Chondrocyte (in vitro differentiated cells): ENCODE measurements at regions not wholly inside any gene's neighbourhood (a gene's known extent, or its start where the extent isn't known, plus 50 kb on each side); places are given as distances from the start of the nearest gene placed in this dataset.
"Not testable (repeated sequence)": the region's sequence is repeated elsewhere in the genome, so short reads cannot be mapped to it uniquely, and the experiment has no call there.

Experiments used
- DNase-seq: peaks from one replicate; pipeline ENCODE4 v3.0.0; 2021; ENCODE audit warnings: mixed read lengths, low spot score
- H3K27ac Mint-ChIP-seq: one replicate; pipeline ENCODE4 v1.8.0; 2021; ENCODE audit warnings: mild to moderate bottlenecking, moderate library complexity, mixed read lengths; ENCODE audit not compliant: unreplicated experiment
- H3K27me3 Mint-ChIP-seq: 2 replicates; pipeline ENCODE4 v1.8.0; 2021; ENCODE audit warnings: low read depth, mixed read lengths
- H3K36me3 Mint-ChIP-seq: 2 replicates; pipeline ENCODE4 v1.8.0; 2021; ENCODE audit warnings: low read depth, mixed read lengths
- H3K4me1 Mint-ChIP-seq: 2 replicates; pipeline ENCODE4 v1.8.0; 2021; ENCODE audit warnings: low read depth, mild to moderate bottlenecking, mixed read lengths
- H3K4me3 Mint-ChIP-seq: one replicate; pipeline ENCODE4 v1.8.0; 2021; ENCODE audit warnings: mild to moderate bottlenecking, moderate library complexity, mixed read lengths; ENCODE audit not compliant: unreplicated experiment
- H3K9me3 Mint-ChIP-seq: 2 replicates; pipeline ENCODE4 v1.8.0; 2021; ENCODE audit warnings: low read depth, mixed read lengths
- CTCF ChIP-seq: fragments of 200-600 bp; sonication (generic); IDR thresholded peaks from 2 replicates; pipeline ENCODE4 v1.5.0; 2021; ENCODE audit warnings: antibody characterized with exemption, mild to moderate bottlenecking, moderate library complexity

- Mint-ChIP-seq H3K4me1 (no peaks in the 10 kb centered on the region), H3K36me3 (no peaks in the 10 kb centered on the region), H3K27me3 (peaks cover 6% of the 10 kb centered on the region), H3K4me3 (no peak overlapping the region), H3K27ac (no peak overlapping the region), H3K9me3 (no peaks in the 10 kb centered on the region)
- no peak for DNase-seq
- no peak for TF ChIP-seq CTCF
Observed at GRCh38 chr1:224045556-224045955, 68.4 kb upstream of the FBXO28 start.

- H3K27me3 Mint-ChIP-seq: peaks cover 6% of the 10 kb centered on the region
- H3K36me3 Mint-ChIP-seq: no peaks in the 10 kb centered on the region
- TF ChIP-seq CTCF: no peak
- no peak for DNase-seq
- no peaks in the 10 kb centered on the region for H3K4me1 Mint-ChIP-seq
- no peaks in the 10 kb centered on the region for H3K9me3 Mint-ChIP-seq
- H3K27ac Mint-ChIP-seq: no peak overlapping the region
- H3K4me3 Mint-ChIP-seq: no peak overlapping the region
Observed at GRCh38 chr1:224044420-224044819, 69.5 kb upstream of the FBXO28 start.

DNA sequence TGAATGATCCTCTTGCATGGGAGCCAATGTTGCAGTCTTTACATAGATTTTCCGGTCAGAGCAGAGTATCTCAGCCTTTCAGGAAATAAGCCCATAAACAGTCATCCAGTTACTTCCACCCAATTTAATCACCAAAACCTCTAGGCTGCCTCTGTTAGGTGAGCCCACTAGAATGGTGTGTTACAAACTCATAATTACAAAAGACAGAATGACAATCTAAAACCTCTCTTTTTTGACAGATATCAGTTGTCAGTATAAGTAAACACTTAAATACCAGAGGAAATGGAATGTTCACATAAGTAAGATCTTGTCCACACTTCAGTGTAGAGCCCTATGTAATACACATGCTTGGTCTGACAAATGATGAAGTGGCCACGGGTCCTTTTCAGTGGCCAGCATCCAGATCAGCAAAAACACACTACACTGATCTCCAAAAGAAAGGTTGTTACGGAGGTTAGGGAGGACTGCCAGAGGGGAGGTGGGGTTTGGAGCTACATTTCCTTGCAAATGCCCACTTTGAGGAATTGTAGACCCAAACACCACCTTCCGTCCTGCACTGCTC, 71.3 kb upstream of the FBXO28 start:
- H3K27me3 Mint-ChIP-seq: peaks cover 6% of the 10 kb centered on the region
- no peak overlapping the region for H3K27ac Mint-ChIP-seq
- DNase-seq: no peak

GRCh38 chr1:224041032-224041431, 72.9 kb upstream of the FBXO28 start:
- H3K9me3 Mint-ChIP-seq: no peaks in the 10 kb centered on the region
- no peaks in the 10 kb centered on the region for H3K36me3 Mint-ChIP-seq
- no peak overlapping the region for H3K4me3 Mint-ChIP-seq
- DNase-seq: no peak
- no peak overlapping the region for H3K27ac Mint-ChIP-seq
- TF ChIP-seq CTCF: no peak
- H3K27me3 Mint-ChIP-seq: peaks cover 8% of the 10 kb centered on the region
- H3K4me1 Mint-ChIP-seq: no peaks in the 10 kb centered on the region

More for the DNA sequence above, 71.3 kb upstream of the FBXO28 start:
- H3K36me3 Mint-ChIP-seq: no peaks in the 10 kb centered on the region
- H3K4me3 Mint-ChIP-seq: no peak overlapping the region
- no peak for TF ChIP-seq CTCF
- H3K9me3 Mint-ChIP-seq: no peaks in the 10 kb centered on the region
- H3K4me1 Mint-ChIP-seq: no peaks in the 10 kb centered on the region

- not testable (repeated sequence) for H3K4me3 Mint-ChIP-seq, H3K9me3 Mint-ChIP-seq, H3K27me3 Mint-ChIP-seq, H3K27ac Mint-ChIP-seq, H3K36me3 Mint-ChIP-seq, H3K4me1 Mint-ChIP-seq, DNase-seq
Observed at GRCh38 chr1:224040423-224040822, 73.5 kb upstream of the FBXO28 start.

DNA sequence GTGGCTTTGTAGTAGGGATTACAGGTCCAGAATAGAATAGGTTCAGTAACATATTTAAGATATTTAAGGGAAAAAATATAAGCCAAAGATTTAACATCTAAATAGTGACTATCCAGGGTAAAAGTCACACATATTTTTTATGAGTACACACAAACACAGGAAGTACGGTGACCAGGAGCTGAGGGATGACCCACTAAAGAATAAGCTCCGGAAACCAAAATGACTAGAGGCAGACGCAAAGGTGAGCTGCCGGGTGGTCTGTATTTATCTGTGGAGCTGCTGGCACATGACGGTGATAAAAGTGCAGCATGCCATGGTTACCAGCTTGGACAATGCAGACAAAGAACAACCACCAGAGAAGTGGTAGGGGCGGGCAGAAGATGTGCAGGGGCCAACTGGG, 73.9 kb upstream of the FBXO28 start:
- H3K27ac Mint-ChIP-seq: not testable (repeated sequence)

DNA sequence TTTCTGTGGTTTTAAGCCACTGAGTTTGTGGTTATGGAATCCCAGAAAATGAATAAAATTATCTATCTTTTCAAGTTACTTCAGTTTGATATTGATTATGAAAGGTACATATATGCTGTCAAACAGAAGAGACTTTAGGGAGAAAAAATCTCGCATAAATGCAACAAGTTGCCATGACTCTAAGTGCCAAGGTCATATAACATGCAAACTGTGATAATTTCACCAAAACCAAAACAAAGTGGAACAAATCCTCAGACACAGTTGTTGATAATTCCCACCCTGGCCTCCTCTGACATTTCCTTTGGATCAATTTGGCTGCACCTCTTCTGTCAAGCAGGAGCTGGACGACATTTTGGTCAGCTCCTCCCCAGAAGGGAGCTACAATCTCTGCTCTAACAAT, 75.1 kb upstream of the FBXO28 start:
- not testable (repeated sequence) for DNase-seq, H3K4me3 Mint-ChIP-seq, H3K27me3 Mint-ChIP-seq, H3K9me3 Mint-ChIP-seq, H3K27ac Mint-ChIP-seq, H3K4me1 Mint-ChIP-seq, H3K36me3 Mint-ChIP-seq

More for the DNA sequence above, 73.9 kb upstream of the FBXO28 start:
- not testable (repeated sequence) for H3K4me3 Mint-ChIP-seq, H3K9me3 Mint-ChIP-seq, H3K4me1 Mint-ChIP-seq, H3K36me3 Mint-ChIP-seq, DNase-seq, H3K27me3 Mint-ChIP-seq

DNA sequence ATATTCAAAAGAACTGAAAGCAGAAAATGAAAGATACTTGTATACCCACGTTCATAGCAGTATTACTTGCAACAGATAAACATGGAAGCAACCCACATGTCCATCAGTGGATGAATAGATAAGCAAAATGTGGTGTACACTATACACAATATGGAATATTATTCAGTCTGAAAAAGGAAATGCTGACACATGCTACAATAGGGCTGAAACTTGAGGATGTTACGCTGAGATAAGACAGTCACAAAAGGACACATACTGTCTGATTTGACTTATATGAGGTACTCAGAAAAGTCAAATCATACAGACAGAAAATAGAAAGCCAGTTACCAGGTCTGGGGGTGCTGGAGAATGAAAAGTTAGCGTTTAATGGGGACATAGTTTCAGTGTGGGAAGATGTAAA, 76.5 kb upstream of the FBXO28 start:
- H3K9me3 Mint-ChIP-seq, H3K27ac Mint-ChIP-seq, H3K36me3 Mint-ChIP-seq, H3K27me3 Mint-ChIP-seq, H3K4me3 Mint-ChIP-seq, DNase-seq, H3K4me1 Mint-ChIP-seq: not testable (repeated sequence)

DNA sequence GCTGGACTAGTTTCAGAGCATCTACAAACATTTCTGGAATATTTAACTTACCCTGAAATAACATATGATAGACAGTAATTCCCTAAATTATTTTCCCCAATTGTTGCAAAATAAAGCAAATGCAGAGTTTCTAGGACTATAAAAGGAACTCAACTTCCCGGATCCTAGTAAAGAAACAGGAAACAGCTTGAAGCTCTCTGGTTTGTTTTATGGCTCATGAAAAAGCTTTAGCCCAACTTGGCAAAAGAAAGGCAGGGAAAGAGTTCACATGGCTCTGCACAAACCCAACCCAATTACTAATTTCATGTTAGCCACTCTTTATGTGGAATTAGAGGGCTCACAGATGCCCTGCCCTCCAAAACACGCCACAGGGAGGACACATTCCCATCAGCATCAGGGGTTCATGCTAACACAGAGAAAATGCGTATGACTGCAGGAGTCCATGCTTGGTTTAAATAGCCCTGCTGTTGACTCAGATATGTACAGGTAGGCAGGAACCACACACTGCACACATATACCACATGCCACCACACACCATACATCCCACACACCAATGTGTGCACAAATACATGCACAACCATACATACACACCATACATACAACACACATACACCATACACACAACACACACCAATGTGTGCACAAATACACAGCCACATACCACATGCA, 81.2 kb upstream of the FBXO28 start:
- not testable (repeated sequence) for H3K4me1 Mint-ChIP-seq, H3K27me3 Mint-ChIP-seq, H3K9me3 Mint-ChIP-seq, H3K36me3 Mint-ChIP-seq, H3K27ac Mint-ChIP-seq, DNase-seq, H3K4me3 Mint-ChIP-seq
